ENCODE measurements at regions not wholly inside any gene's neighbourhood (a gene's known extent, or its start where the extent isn't known, plus 50 kb on each side); places are given as distances from the start of the nearest gene placed in this dataset.

DNA sequence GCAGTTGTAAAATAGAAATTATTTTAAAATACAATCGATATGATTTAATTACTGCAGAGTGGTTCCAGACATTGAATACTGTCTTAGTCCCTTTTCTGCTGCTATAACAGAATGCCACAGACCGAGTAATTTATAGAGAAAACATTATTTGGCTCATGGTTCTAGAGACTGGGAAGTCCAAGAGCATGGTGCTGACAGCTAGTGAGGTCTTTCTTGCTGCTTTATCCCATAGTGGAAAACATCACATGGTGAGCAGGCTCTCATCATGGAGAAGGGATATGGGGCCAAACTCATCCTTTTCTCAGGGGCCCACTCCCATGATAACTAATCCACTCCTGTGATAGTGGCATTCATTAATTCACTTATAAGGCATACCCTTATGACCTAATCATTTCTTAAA, 120.0 kb upstream of the TBL1XR1 start:
- TF ChIP-seq POLR2AphosphoS5 (IDR thresholded peaks at IDR 0.05; ENCODE audit: borderline replicate concordance, low read depth, low read length) (no peak), EZH2 (IDR thresholded peaks at IDR 0.05) (no peak), FOXP2 (optimal IDR thresholded peaks at IDR 0.05; ENCODE audit: control extremely low read depth, extremely low read length, insufficient read depth) (no peak)

All from SK-N-MC (cell line).